Brain microvascular endothelial cell (primary cell): ENCODE measurements at regions not wholly inside any gene's neighbourhood (a gene's known extent, or its start where the extent isn't known, plus 50 kb on each side); places are given as distances from the start of the nearest gene placed in this dataset.
A peak's percentile ranks its signal among the peaks of the same experiment; 100 is the strongest.

Source experiments
- DNase-seq: peaks from one replicate; pipeline ENCODE4 v3.0.0-alpha.2; 2020
- H3K27ac ChIP-seq: fragments of 250-450 bp; sonication (Bioruptor Pico); 2 replicates; pipeline ENCODE4 v1.5.1; 2020; ENCODE audit warnings: mild to moderate bottlenecking, moderate library complexity
- H3K27me3 ChIP-seq: fragments of 250-450 bp; sonication (Bioruptor Pico); replicated peaks from 2 replicates; pipeline ENCODE4 v1.5.1; 2020; ENCODE audit warnings: mild to moderate bottlenecking
- H3K36me3 ChIP-seq: fragments of 250-450 bp; sonication (Bioruptor Pico); replicated peaks from 2 replicates; pipeline ENCODE4 v1.5.1; 2020; ENCODE audit warnings: mild to moderate bottlenecking
- H3K4me3 ChIP-seq: 2 replicates; pipeline ENCODE4 v1.5.1; 2011; ENCODE audit warnings: low read depth, mild to moderate bottlenecking, control low read depth, low read length, moderate library complexity
- in situ Hi-C: cut with HindIII; loops from 2 replicates; pipeline ENCODE4 v1.10.0; 2017; ENCODE audit warnings: low sequenced_read_pairs, low pct_ligation_motif_present
- TF ChIP-seq, protein P1 (sequence below): IDR thresholded peaks from 2 replicates; pipeline ENCODE4 v1.5.1; 2011; ENCODE audit warnings: low read depth, mild to moderate bottlenecking, moderate library complexity, low read length, control low read depth, inconsistent platforms; ENCODE audit errors: missing control alignments

DNA sequence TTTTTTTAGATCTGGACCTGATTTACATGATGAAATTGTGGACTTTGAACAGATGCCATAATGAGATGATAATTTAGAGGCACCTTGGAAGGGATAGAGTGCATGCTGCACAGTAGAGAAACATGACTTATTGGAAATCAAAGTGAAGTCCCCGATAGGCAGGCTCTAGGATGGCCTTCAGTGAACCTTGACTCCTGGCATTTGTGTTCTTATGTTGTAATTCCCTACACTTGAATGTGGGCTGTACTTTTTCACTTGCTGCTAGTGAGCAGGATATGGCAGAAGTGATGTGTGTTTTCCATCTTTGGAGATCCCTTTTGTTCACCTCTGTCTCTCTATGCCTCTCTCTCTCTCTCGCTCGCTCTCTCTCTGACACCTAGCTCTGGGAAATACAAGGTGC, 1614.6 kb downstream of the PCDH9 start:
- DNase-seq = no peak
- Histone ChIP-seq H3K36me3 (no peaks in the 10 kb centered on the region), H3K27me3 (no peaks in the 10 kb centered on the region), H3K4me3 (no peak overlapping the region), H3K27ac (no peak overlapping the region)
- in situ Hi-C loops = no loop called here
- TF ChIP-seq, protein P1, sequence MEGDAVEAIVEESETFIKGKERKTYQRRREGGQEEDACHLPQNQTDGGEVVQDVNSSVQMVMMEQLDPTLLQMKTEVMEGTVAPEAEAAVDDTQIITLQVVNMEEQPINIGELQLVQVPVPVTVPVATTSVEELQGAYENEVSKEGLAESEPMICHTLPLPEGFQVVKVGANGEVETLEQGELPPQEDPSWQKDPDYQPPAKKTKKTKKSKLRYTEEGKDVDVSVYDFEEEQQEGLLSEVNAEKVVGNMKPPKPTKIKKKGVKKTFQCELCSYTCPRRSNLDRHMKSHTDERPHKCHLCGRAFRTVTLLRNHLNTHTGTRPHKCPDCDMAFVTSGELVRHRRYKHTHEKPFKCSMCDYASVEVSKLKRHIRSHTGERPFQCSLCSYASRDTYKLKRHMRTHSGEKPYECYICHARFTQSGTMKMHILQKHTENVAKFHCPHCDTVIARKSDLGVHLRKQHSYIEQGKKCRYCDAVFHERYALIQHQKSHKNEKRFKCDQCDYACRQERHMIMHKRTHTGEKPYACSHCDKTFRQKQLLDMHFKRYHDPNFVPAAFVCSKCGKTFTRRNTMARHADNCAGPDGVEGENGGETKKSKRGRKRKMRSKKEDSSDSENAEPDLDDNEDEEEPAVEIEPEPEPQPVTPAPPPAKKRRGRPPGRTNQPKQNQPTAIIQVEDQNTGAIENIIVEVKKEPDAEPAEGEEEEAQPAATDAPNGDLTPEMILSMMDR = no peak

DNA sequence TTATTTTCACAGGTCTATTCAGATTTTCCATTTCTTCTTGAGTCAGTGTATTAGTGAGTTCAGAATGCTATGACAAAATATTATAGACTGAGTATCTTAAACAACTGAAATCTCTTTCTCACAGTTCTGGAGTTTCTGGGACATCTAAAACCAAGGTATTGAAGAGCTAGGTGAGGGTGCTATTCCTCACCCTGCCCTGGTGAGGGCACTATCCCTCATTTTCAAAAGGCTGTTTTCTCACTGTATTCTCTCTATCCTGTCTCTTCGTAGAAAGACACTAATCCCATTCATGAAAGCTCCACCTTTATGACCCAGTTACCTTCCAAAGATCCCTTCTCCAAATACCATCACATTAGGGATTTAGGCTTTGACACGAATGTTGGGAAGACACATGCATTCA, 1617.1 kb downstream of the PCDH9 start:
- no peak overlapping the region for H3K27ac ChIP-seq
- no peaks in the 10 kb centered on the region for H3K27me3 ChIP-seq
- in situ Hi-C loops = no loop called here
- no peaks in the 10 kb centered on the region for H3K36me3 ChIP-seq
- no peak overlapping the region for H3K4me3 ChIP-seq
- no peak for DNase-seq
- TF ChIP-seq, protein P1 = peak; percentile 50

DNA sequence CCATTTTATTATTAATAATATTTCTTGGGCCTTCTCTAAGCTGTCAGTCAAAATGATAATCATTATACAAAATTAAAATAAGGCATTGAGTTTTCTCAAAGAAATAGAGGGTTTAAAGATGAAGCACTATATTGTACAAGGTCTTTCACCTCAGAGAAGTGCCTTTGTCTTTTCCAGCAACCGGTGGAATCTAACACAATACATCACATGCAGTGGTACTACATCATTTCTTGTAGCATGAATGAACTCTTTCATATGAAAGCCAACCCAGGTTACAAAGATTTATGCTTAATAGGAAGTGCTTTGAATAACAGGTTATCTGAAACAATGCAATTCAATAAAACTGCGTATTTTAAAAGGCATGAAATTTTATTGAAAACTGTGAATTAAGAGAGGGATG, 1620.8 kb downstream of the PCDH9 start:
- no peak overlapping the region for H3K4me3 ChIP-seq
- TF ChIP-seq, protein P1 = no peak
- no peaks in the 10 kb centered on the region for H3K27me3 ChIP-seq
- no peak for DNase-seq
- no peak overlapping the region for H3K27ac ChIP-seq
- in situ Hi-C loops = no loop called here
- H3K36me3 ChIP-seq = no peaks in the 10 kb centered on the region

DNA sequence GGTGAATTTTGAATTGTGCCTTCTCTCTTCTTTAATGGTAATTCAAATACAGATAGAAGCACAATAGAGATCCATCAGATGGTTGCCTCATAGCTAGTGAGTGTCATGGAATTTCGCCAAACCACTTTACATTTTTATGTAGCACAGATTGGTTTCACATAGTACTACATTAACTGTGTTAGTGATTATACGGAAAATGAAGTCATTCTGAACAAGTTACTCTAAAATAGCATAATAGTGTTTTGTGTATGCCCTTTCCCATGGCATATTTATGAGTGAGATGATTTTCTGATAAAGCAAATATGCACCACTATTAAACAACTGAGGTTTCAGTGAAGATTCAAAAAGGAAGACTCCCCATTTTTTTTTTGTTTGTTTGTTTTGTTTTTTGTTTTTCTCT, 1623.5 kb downstream of the PCDH9 start:
- no peak overlapping the region for H3K27ac ChIP-seq
- in situ Hi-C loops = no loop called here
- H3K36me3 ChIP-seq = no peaks in the 10 kb centered on the region
- no peaks in the 10 kb centered on the region for H3K27me3 ChIP-seq
- H3K4me3 ChIP-seq = no peak overlapping the region
- TF ChIP-seq, protein P1 = no peak
- peak; percentile 14 for DNase-seq

DNA sequence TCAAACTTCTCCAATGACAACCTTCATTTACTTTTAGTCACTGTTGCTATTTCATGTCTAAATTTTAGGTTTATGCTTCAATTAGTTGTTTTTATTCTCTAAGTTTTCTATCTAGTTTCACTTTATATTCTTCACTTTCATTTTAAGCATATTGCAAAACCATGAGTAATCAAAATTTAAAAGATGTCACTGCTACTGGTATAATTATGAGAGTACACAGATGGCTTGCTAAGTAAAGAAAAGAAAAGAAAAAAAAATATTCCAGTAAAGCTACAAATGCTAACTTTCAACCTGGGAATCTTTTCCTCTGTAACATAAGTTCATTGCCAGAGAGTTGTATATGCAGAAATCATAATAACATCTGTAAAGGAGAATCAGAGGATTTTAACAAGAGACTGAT, 1624.7 kb downstream of the PCDH9 start:
- Histone ChIP-seq H3K27me3 (no peaks in the 10 kb centered on the region), H3K36me3 (no peaks in the 10 kb centered on the region), H3K27ac (no peak overlapping the region), H3K4me3 (no peak overlapping the region)
- in situ Hi-C loops = no loop called here
- TF ChIP-seq, protein P1 = no peak
- DNase-seq = no peak

DNA sequence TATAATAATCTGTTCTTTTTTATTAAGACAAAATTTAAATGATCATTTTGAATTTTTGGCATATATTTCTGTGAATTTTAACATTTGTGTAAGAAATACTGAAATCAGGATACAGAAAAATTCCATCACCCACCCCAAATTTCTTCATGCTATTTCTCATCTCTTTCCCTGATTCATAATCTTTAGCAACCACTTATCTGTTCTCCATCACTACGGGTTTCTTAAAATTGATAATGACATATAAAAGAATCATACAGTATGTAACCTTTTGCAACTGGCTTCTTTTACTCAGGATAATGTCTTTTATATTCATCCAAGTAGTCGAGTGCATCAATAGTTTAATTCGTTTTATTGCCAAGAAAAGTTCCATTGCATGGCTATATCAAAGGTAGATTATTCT, 1627.0 kb downstream of the PCDH9 start:
- in situ Hi-C loops = no loop called here
- no peak overlapping the region for H3K27ac ChIP-seq
- DNase-seq = no peak
- H3K27me3 ChIP-seq = no peaks in the 10 kb centered on the region
- no peaks in the 10 kb centered on the region for H3K36me3 ChIP-seq
- TF ChIP-seq, protein P1 = no peak
- no peak overlapping the region for H3K4me3 ChIP-seq
